CD4-positive, alpha-beta T cell treated with Interleukin-17A for 1 hour (primary cell): ENCODE measurements at regions not wholly inside any gene's neighbourhood (a gene's known extent, or its start where the extent isn't known, plus 50 kb on each side); places are given as distances from the start of the nearest gene placed in this dataset.

Experiments
- DNase-seq: peaks from one replicate; pipeline ENCODE4 v3.0.0-alpha.2; 2020

GRCh38 chr16:63749276-63749675, 1372.6 kb downstream of the CDH11 start:
- no peak for DNase-seq

DNA sequence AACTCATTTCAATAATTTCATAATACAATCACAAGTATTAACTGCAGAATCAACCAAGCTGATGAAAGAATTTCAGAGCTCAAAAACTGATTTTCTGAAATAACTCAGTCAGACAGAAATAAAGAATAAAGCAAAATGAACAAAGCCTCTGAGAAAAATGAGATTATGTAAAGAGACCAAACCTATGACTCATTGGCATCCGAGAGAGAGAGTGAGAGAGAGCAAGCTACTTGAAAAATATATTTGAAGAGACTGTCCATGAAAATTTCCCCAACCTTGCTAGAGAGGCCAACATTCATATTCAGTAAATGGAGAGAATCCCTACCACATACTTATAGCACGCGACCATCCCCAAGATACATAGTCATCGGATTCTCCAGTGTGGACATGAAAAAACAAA, 1376.4 kb downstream of the CDH11 start:
- DNase-seq, result no peak

DNA sequence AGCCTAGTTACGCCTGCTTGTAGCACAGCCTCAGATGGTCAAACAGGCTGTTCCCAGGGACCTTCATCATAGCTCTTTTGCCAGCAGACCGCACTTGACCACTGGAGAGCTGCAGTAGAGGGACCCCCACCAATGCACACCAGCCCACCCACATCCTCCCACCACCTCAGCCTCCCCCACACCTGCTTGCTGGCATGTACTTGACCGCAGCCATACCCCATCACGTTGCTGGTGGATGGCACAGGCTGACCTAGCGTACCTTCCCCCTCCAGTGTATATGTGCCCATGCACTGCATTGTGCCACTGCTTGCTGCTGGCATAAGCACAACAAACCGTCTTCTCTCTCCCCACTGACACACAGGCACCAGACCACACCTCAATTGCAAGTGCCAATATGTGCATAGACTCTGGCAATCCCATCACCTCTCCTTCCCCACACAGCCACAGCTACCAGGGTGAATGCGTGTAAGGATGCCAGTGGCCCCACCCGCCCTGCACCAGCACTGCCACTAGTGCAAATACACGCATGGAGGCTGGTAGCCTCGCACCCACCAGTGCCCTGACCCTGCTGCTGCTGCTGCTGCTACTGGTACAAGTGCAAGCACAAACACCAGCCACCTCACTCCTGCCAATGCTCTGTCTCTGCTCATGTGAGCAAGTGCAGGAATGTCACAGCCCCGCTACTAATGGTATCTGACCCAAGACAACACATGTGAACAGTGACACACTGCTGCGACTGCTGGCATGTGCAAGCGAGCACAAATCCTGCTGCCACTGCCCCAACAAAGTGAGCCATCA, 1377.6 kb downstream of the CDH11 start:
- no peak for DNase-seq

DNA sequence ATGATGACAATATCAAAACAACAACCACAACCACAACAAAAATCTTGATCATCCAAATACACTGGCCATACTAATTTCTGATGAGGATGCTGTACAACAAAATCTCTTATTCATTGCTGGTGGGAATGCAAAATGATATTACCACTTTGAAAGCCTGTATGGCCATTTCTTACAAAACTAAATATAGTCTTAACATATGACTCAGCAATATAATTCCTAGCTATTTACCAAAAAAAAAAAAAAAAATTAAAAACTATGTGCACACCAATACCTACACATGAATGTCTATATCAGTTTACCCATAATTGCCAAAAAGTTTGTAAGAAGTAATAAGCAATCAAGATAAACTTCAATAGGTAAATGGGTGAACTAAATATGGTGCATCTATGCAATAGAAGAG, 1379.7 kb downstream of the CDH11 start:
- no peak for DNase-seq

DNA sequence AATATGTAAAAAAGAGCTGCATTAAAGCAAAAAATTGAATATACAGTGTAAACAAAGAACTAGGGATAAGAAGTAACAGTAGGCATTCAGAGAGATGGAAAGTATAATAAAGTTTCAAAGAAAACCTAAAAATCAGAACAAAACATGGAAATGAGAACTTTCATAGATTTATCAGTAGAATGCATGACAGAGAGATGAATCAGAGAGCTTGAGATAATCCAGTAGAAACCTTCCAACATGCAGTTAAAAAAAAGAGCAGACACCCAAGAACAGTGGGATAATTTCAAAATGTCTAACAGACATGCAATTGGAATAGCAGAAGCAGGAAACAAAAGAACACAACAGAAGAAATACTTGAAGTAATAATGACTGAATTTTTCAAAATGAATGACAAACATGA, 1384.2 kb downstream of the CDH11 start:
- DNase-seq, result no peak

GRCh38 chr16:63735456-63735855, 1386.4 kb downstream of the CDH11 start:
- no peak for DNase-seq

GRCh38 chr16:63720848-63721247, 1401.0 kb downstream of the CDH11 start:
- DNase-seq, result no peak

- DNase-seq, result no peak
Observed at GRCh38 chr16:63719926-63720325, 1401.9 kb downstream of the CDH11 start.

DNA sequence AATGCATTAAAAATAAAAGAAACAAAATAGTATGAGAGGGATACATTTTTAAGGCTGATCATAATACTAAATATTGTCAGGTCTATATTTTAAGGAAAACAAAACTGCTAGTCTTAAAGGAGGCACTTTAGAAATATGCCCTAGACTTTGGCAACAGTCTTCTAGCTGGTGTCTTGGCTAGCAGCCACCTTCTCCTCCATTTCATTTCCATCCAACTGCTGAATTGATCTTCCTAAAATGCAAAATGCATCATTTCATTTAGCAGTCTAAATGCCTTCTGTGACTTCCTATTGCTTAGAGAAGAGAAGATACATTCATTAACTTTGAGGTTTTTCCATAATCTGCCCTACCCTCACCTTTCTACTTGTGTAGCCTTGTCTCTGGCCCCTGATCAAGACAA, 1404.1 kb downstream of the CDH11 start:
- no peak for DNase-seq

- DNase-seq, result no peak
Observed at GRCh38 chr16:63714876-63715275, 1407.0 kb downstream of the CDH11 start.

DNA sequence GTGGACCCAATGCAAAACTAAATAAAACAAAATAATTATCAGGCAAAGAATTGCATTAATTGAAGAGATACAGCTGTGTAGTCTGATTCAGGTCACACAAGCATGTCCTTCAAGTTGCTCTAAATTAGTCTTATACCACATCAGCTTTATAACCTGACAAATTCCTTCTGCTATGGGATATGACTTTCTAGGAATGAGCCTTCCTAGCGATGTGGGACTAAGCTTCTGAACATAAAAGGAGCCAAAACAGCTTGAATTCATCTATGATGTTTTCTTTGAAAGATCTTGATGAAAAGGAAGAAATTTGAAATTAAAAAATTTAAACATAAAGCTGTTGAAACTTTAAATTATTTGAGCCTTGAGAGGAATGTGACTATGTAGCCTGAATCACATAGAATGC, 1409.1 kb downstream of the CDH11 start:
- no peak for DNase-seq

- DNase-seq, result no peak
Observed at GRCh38 chr16:63703612-63704011, 1418.3 kb downstream of the CDH11 start.

DNA sequence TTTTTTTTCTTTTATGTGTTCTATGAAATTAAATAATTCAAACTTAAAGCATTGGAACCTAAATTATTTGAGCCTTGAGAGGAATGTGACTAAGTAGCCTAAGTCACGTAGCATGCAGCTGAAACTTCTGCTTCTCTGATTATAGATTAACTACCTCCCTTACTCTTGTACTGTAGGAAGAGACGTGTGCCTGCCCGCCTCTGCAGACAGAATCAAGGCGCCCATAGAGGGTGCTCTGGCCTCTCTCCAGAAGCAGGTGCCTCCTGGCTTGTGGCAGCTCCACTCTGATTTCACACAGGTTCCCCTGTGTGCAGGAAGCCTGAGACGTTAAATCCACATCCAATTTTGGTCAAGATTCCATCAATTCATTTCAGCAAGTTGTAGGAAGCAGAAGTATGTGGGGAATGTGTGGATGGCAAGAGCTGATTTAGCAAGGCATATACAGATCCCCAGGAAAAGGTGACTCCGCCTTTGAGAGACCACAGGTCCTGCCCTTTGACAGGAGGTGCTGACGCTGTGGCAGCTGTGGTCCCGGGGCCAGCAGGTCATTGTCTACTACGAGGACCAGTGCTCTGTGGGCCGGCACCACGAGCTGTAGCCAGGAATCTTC, 1418.8 kb downstream of the CDH11 start:
- DNase-seq, result no peak

- DNase-seq, result no peak
Observed at GRCh38 chr16:63697736-63698135, 1424.1 kb downstream of the CDH11 start.

DNA sequence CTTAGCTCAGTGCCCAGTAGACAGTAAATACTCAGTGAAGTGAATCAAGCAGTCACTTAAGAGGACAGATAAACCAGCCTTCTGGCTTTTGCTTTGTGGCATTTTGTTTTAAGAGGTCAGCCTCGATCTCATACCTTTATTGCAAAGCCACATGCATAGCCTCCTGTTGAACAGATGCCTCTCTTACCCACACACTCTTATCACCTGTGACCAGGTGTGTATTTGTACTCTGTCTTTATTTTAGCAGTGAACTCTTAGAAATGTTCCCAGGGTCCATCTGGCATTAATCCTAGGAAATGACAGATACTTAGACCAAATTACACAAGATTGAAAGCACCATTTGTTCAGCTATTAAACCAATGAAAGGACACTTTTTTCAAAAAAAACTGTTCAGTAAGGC, 1426.5 kb downstream of the CDH11 start:
- no peak for DNase-seq

DNA sequence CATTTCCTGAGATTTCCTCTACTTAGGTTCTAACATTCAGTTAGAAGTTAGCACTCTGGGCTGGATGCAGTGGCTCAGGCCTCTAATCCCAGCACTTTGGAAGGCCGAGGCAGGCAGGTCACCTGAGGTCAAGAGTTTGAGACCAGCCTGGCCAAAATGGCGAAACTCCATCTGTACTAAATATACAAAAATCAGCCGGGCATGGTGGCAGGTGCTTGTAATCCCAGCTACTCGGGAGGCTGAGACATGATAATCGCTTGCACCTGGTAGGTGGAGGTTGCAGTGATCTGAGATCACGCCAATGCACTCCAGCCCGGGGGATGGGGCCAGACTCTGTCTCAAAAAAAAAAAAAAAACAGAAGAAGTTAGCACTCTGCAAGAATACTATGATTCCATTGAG, 1430.9 kb downstream of the CDH11 start:
- no peak for DNase-seq

GRCh38 chr16:63690267-63690666, 1431.6 kb downstream of the CDH11 start:
- DNase-seq, result no peak

- DNase-seq, result no peak
Observed at GRCh38 chr16:63689068-63689467, 1432.8 kb downstream of the CDH11 start.

GRCh38 chr16:63684149-63685101, 1437.4 kb downstream of the CDH11 start:
- no peak for DNase-seq

DNA sequence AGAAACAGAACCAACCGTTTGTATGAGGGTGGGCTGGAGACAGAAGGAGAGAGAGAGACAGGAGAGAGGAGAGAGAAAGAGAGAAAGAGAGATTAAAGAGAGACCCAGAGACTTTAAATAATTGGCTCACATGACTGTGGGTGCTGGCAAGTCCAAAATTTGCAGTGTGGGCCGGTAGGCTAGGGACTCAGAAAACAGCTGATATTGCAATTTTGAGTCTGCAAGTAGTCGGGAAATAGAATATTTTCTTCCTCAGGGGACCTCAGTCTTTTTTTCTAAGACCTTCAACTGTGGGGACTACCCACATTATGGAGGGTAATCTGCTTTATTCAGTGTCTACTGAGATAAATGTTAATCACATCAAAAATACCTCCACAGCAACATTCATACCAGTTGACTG, 1439.0 kb downstream of the CDH11 start:
- no peak for DNase-seq

DNA sequence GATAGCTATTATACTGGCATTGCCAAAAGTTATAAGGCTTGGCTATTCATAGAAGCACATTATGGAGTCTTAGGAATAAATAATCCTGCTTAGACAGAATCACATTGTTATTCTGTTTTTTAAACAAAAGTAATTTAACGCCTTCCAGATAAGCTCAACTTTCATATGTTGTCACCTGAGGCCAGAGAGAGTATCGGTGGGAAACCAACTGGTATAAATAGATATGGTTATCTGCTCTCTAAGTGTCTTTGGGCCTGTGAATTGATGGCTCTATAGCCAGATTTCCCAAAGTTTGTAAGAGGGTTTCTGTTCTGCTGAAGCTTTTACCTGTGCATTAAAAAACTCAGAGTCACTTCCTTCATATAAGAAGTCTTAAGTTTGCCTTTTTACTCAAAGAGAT, 1449.4 kb downstream of the CDH11 start:
- DNase-seq, result no peak

GRCh38 chr16:63663155-63663554, 1458.7 kb downstream of the CDH11 start:
- DNase-seq, result no peak

DNA sequence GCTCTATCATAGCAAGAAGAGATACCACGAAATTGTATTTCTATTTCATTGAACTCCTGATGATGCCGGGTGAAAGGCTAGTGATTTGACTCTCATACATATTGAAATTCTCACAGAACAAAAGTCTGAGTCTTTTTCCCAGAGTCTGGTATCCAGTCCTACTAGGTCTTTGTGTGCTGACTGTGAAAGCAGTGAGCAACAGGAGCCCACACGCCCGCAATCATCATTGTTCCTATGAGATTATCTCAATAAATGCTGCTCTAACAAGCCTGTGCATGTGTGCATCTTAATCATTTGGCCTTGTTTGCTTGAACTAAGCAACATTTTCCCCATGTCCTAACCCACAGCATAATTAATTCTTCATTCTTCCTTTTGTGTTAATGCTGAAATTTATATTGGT, 1466.0 kb downstream of the CDH11 start:
- DNase-seq, result no peak
